ENCODE measurements at regions not wholly inside any gene's neighbourhood (a gene's known extent, or its start where the extent isn't known, plus 50 kb on each side); places are given as distances from the start of the nearest gene placed in this dataset.

DNA sequence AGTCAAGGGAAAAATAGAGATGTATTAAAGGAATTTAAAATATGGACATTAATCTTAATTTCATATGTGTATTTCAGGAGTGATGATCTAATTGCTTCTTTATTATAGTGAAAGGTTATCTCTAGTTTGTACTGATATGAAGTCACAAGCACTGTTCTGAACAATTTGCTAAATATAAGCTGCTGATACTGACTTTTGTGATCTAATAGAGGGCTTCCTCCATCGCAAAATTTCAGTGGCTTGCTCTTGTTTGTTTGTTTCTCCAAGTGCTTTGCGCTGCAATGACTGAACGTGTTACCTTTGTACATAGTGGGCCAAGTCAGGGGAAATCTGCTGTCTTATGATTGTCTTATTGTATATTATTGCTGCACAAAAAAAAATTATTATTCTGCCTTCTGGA lies 307.0 kb downstream of the KCNJ2 start:
- TF ChIP-seq, protein P1, sequence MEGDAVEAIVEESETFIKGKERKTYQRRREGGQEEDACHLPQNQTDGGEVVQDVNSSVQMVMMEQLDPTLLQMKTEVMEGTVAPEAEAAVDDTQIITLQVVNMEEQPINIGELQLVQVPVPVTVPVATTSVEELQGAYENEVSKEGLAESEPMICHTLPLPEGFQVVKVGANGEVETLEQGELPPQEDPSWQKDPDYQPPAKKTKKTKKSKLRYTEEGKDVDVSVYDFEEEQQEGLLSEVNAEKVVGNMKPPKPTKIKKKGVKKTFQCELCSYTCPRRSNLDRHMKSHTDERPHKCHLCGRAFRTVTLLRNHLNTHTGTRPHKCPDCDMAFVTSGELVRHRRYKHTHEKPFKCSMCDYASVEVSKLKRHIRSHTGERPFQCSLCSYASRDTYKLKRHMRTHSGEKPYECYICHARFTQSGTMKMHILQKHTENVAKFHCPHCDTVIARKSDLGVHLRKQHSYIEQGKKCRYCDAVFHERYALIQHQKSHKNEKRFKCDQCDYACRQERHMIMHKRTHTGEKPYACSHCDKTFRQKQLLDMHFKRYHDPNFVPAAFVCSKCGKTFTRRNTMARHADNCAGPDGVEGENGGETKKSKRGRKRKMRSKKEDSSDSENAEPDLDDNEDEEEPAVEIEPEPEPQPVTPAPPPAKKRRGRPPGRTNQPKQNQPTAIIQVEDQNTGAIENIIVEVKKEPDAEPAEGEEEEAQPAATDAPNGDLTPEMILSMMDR (IDR thresholded peaks at IDR 0.05): no peak
- TF ChIP-seq POLR2A (IDR thresholded peaks at IDR 0.05; ENCODE audit: low read depth): no peak
